ENCODE measurements at regions not wholly inside any gene's neighbourhood (a gene's known extent, or its start where the extent isn't known, plus 50 kb on each side); places are given as distances from the start of the nearest gene placed in this dataset.

GRCh38 chr22:44405661-44406060 is 92.4 kb downstream of the RTL6 start:
- TF ChIP-seq CTCF (conservative IDR thresholded peaks at IDR 0.05; ENCODE audit: low read depth, low read length): no peak
- H3K4me3 ChIP-seq (ENCODE audit: low read depth, low read length): no peak overlapping the region
- no peak for DNase-seq (ENCODE audit: low read depth)

- no peak for TF ChIP-seq CTCF (conservative IDR thresholded peaks at IDR 0.05; ENCODE audit: low read depth, low read length)
- DNase-seq (ENCODE audit: low read depth): no peak
- no peak overlapping the region for H3K4me3 ChIP-seq (ENCODE audit: low read depth, low read length)
Observed at GRCh38 chr22:44404341-44405020, 91.7 kb upstream of the SHISAL1 start.

- no peak for TF ChIP-seq CTCF (conservative IDR thresholded peaks at IDR 0.05; ENCODE audit: low read depth, low read length)
- H3K4me3 ChIP-seq (ENCODE audit: low read depth, low read length): no peak overlapping the region
- no peak for DNase-seq (ENCODE audit: low read depth)
Observed at GRCh38 chr22:44403602-44404329, 91.0 kb upstream of the SHISAL1 start.

GRCh38 chr22:44403166-44403565 is 90.4 kb upstream of the SHISAL1 start:
- no peak for DNase-seq (ENCODE audit: low read depth)
- TF ChIP-seq CTCF (conservative IDR thresholded peaks at IDR 0.05; ENCODE audit: low read depth, low read length): no peak

GRCh38 chr22:44402196-44403111 is 89.7 kb upstream of the SHISAL1 start:
- TF ChIP-seq CTCF (conservative IDR thresholded peaks at IDR 0.05; ENCODE audit: low read depth, low read length): no peak
- DNase-seq (ENCODE audit: low read depth): no peak
- H3K4me3 ChIP-seq (ENCODE audit: low read depth, low read length): no peak overlapping the region

More at GRCh38 chr22:44403166-44403565, 90.4 kb upstream of the SHISAL1 start:
- no peak overlapping the region for H3K4me3 ChIP-seq (ENCODE audit: low read depth, low read length)

GRCh38 chr22:44401783-44402110 is 89.0 kb upstream of the SHISAL1 start:
- DNase-seq (ENCODE audit: low read depth): no peak
- TF ChIP-seq CTCF (conservative IDR thresholded peaks at IDR 0.05; ENCODE audit: low read depth, low read length): no peak
- no peak overlapping the region for H3K4me3 ChIP-seq (ENCODE audit: low read depth, low read length)

Measured in epithelial cell of proximal tubule (primary cell).